ENCODE measurements at regions not wholly inside any gene's neighbourhood (a gene's known extent, or its start where the extent isn't known, plus 50 kb on each side); places are given as distances from the start of the nearest gene placed in this dataset.

- no peak for ATAC-seq
- no peak for DNase-seq (ENCODE audit: low spot score)
These were observed 440.0 kb downstream of the MATN1 start for GRCh38 chr1:30283199-30283962.

DNA sequence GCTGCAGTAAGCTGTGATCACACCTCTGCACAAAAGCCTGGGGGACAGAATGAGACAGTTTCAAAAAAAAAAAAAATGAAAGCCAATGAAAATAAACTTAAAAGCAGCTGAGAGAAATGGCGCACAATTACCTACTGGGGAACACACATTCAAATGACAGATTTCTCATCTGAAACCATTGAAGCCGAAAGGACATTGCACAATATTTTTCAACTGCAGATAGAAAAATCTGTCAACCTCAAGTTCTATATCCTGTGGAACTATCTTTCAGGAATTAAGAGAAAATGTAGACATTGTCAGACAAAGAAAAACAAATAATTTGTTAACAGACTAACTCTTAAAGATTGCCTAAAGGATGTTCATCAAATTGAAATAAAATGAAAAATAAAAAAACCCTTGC is 442.8 kb downstream of the MATN1 start:
- no peak for DNase-seq (ENCODE audit: low spot score)
- no peak for ATAC-seq

GRCh38 chr1:30277911-30278310 is 445.5 kb downstream of the MATN1 start:
- DNase-seq (ENCODE audit: low spot score): no peak
- no peak for ATAC-seq

GRCh38 chr1:30277415-30277814 is 446.0 kb downstream of the MATN1 start:
- DNase-seq (ENCODE audit: low spot score) (no peak), ATAC-seq (no peak)

DNA sequence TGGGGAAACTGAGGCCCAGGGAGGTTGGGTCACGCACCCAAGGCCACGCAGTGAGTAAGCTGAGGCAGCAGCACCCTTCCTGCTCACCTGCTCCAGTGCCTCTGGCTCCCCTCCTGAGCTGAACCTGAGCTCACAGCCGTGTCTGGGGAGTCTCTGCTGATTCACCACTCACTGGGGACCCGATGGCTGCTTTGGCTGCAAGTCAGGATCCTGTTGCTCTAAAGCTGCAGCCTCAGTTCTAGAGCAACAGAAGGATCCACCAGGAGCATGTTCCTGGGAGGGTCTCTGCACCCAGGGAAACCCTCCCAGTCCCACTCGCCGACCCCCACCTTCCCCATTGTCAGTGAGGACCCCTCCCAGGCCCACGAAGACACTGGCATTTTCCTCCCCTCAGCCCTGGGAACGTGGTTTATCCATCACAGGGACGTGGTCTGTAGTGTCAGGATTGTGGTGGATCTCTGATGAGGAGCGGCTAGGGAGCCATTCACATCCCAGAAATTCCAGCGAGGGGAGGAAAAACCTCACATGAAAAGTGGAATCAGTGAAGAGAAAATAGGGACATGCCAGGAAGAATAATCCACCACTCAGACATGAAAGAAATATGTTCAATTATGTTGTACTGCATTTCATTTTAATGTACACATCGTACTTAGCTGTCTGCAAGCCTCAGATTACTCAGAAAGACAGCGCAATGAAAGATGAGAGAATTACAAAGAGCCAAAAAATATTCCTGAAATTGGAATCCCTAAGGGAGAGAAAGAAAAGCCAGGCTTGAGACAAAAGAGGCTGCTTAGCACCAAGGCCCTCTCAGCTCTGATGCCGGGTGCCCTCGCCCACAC is 447.2 kb downstream of the MATN1 start:
- DNase-seq (ENCODE audit: low spot score): no peak

GRCh38 chr1:30274976-30275621 is 448.3 kb downstream of the MATN1 start:
- DNase-seq (ENCODE audit: low spot score) (no peak), ATAC-seq (no peak)

More for the DNA sequence above, 447.2 kb downstream of the MATN1 start:
- no peak for ATAC-seq

DNA sequence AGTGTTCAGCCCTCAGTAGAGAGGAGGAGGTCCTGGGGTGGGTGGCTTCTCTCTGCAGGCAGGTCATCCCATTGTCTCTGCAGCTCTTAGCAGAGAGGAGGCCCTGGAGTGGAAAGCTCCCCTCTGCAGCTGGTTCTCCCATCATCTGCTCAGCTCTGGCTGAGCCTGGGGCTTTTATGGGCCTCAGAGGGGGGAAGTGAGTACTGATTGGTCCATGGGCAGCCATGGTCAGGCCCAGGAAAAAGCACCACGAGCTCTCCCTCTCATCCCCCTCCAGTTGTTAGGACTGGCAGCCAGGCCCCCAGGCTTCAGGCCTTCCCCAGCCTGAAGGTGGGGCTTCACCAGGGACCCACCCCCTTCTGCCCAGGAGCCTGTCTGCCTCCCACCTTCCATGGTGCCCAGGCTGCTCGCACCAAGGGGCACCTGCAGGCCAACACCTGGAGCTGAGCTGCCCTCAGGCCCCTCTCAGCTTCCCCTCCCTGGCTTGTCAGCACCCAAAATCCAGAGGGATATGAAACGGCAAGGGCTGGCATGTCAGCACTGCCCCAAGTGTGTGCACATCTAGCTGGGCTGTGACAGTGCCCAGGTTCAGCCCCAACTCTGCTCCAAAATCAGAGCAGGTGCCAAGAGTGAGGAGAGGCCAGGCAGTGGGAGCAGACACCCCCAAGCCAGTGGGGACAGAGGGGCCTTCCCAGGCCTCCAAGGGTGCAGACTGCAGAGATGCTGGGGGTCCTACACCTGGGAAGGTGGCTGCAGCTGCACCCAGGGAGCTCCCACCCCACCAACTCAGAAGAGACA is 449.0 kb downstream of the MATN1 start:
- DNase-seq (ENCODE audit: low spot score): no peak

GRCh38 chr1:30273456-30273855 is 449.9 kb downstream of the MATN1 start:
- no peak for DNase-seq (ENCODE audit: low spot score)
- no peak for ATAC-seq

More for the DNA sequence above, 449.0 kb downstream of the MATN1 start:
- no peak for ATAC-seq

GRCh38 chr1:30273021-30273325 is 450.4 kb downstream of the MATN1 start:
- ATAC-seq (no peak), DNase-seq (ENCODE audit: low spot score) (no peak)

GRCh38 chr1:30272277-30273020 is 450.9 kb downstream of the MATN1 start:
- ATAC-seq: no peak
- DNase-seq (ENCODE audit: low spot score): no peak

DNA sequence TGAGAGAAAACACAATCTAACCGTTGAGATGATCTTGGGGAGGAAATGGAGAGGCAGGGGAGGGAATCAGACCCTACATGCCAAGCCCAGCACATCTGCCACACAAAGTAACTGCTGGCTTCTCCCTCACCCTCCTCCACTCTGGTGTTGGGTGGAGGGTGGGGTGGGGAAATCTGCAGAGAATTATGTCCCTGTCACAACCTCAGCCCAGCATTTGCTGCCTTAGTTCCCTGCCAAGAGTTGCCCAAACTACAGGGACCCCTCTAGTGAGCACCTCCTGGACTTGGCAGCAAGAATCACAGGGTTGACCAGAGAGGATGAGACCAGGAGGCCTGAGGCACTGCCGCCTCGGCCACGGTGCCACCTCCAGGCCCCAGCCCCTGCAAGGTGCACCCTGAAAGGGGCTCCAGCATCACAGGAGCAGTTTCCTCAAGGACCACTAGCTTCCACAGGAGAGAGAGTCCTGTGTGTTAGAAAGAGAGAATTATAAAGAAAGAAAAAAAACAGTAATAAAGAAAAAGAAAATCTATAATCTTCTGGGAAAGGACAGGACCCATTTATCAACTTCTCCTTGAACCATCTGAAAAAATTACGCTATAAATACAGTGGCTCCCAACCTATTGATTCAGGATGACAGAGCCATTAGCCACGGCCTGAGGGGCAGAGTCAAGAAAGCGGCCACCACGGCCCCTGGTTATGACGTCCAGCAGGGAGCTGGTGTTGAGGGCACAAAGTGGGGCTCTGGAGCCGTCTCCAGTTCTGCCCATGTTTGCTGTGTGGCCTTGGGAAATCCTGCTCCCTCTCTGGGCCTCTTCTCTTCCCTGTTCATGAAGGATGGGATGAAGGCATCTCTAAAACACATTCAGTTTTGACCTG is 451.7 kb downstream of the MATN1 start:
- ATAC-seq: no peak
- DNase-seq (ENCODE audit: low spot score): no peak

- no peak for ATAC-seq
- no peak for DNase-seq (ENCODE audit: low spot score)
These were observed 452.9 kb downstream of the MATN1 start for GRCh38 chr1:30270461-30270860.

- DNase-seq (ENCODE audit: low spot score): no peak
- no peak for ATAC-seq
These were observed 454.3 kb downstream of the MATN1 start for GRCh38 chr1:30268923-30269666.

DNA sequence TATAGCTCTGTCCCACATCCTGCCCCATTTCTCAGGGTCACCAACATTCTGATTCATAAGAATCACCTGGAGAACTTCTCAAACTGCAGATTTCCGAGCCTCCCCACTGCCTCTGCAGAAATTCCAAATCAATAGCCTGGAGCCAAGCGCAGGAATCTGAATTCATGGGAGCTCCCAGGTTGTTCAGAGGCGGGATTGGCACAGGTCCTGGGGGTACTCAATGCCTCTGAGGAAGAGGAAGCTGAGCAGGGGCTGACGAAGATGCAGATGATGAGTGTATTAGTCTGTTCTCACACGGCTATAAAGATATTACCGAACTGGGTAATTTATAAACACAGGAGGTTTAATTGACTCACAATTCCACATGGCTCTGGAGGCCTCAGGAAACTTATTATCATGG is 455.5 kb downstream of the MATN1 start:
- DNase-seq (ENCODE audit: low spot score) (no peak), ATAC-seq (no peak)

GRCh38 chr1:30267046-30267445 is 456.3 kb downstream of the MATN1 start:
- DNase-seq (ENCODE audit: low spot score): no peak
- no peak for ATAC-seq

DNA sequence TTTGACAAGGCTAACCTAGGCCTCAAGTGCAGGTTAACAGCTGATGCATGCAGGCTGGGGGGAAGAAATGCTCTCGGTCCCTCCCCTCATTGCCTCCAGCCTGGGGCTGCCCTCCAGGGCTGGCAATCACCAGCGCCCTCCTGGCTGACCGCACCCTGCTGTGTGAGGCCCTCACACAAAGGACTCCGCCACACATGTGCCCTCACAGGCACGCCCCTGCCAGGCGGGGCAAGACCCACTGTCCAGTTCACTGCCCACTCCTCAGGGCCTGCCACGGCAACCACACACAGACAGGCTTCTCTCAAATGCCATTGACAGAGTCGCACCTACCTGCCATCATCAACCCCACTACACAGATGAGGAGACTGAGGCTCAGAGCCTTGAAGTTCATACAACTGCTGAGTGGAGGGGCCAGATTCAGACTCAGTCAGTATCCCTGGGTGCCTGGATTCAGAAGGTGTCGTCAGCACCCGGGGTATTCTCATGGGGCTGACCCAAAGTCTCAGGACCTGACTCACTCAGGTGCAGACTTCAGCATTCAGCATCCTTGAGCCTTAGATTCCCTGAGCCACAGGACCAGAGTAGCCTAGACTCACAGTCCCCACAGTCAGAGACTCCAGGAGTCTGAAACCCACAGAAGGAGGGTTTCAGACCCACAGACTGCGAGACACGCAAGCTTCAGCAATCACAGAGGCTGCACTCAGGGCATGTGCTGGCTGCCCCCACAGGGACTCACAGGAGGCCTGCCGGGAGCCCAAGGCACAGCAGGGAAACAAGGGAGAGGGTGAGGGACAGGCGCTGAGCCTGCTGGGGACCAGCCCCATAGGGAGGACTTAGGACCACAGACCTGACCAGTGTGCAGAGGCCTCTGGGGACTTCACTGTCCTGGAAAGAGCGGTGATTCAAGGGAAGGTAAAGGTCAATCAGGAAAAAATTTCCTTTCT is 458.0 kb downstream of the MATN1 start:
- ATAC-seq (no peak), DNase-seq (ENCODE audit: low spot score) (no peak)

GRCh38 chr1:30264672-30265025 is 458.7 kb downstream of the MATN1 start:
- no peak for DNase-seq (ENCODE audit: low spot score)
- no peak for ATAC-seq
